ENCODE measurements at regions not wholly inside any gene's neighbourhood (a gene's known extent, or its start where the extent isn't known, plus 50 kb on each side); places are given as distances from the start of the nearest gene placed in this dataset.

DNA sequence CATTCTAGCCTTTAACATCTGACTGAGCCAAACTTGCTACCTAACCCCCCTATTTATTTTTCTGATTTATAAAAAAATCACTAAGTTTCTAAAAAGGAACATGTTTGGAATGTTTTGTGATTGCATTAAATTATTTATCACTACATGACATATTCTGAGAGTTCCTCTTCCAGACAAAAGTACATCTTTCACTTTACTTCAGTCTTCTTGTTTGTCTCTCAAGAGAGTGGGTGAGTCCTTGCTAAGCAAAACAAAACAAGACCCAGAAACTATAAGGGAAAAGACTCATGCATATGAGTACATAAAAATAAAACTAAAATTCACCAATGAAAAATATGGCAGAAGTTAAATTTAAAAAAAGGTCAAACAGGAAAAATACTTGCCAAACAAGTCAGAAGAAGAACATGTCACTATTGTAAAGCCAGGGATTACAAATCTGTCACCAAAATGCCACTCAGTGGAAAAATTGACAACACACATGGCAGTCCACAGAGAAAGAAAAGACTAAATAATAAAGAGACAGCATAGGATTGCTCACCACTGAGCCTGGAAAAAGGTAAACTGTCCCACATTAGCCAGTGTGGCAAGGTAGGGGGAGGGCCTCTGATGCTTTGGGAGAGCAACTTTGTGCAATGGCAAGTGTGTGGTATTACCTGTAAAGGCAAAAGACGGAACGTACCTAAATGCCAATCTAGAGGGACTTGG is 166.7 kb upstream of the ZNF32 start:
- TF ChIP-seq ZFP3 (CRISPR knock-in tag; IDR thresholded peaks at IDR 0.05) (no peak), PPARA (CRISPR knock-in tag; IDR thresholded peaks at IDR 0.05; ENCODE audit: borderline replicate concordance) (no peak), ZFP30 (CRISPR knock-in tag; IDR thresholded peaks at IDR 0.05) (no peak), ARNTL (CRISPR knock-in tag; IDR thresholded peaks at IDR 0.05; ENCODE audit: borderline replicate concordance, low read depth) (no peak), OSR1 (CRISPR knock-in tag; IDR thresholded peaks at IDR 0.05) (no peak), ZC3H10 (CRISPR knock-in tag; IDR thresholded peaks at IDR 0.05) (no peak)
- TF ChIP-seq, protein P1, sequence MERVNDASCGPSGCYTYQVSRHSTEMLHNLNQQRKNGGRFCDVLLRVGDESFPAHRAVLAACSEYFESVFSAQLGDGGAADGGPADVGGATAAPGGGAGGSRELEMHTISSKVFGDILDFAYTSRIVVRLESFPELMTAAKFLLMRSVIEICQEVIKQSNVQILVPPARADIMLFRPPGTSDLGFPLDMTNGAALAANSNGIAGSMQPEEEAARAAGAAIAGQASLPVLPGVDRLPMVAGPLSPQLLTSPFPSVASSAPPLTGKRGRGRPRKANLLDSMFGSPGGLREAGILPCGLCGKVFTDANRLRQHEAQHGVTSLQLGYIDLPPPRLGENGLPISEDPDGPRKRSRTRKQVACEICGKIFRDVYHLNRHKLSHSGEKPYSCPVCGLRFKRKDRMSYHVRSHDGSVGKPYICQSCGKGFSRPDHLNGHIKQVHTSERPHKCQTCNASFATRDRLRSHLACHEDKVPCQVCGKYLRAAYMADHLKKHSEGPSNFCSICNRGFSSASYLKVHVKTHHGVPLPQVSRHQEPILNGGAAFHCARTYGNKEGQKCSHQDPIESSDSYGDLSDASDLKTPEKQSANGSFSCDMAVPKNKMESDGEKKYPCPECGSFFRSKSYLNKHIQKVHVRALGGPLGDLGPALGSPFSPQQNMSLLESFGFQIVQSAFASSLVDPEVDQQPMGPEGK (CRISPR knock-in tag; IDR thresholded peaks at IDR 0.05; ENCODE audit: borderline replicate concordance): no peak

Data from SK-N-SH treated with all-trans-retinoic acid at 6 μM for 48 hours (cell line).